GM12878 (cell line): ENCODE measurements at regions not wholly inside any gene's neighbourhood (a gene's known extent, or its start where the extent isn't known, plus 50 kb on each side); places are given as distances from the start of the nearest gene placed in this dataset.

ENCODE experiments used
- ATAC-seq: fragments of 200-7000 bp; cut with Tn5 transposase; 3 replicates; pipeline ENCODE4 v1.9.1; 2020; ENCODE audit warnings: mild to moderate bottlenecking, moderate library complexity
- BruUV-seq: library from RNA; stranded (reverse); fragments of 400-500 nt; replicated peaks from 2 replicates; lab custom pipeline; 2021; lab: Mats Ljungman, UMichigan
- CTCF ChIA-PET: fragments of 300-600 bp; sonication (Branson Sonifier 250); formaldehyde crosslinking; extraction: SDS; loops from one replicate; lab custom pipeline; 2021; ENCODE audit warnings: inconsistent platforms; lab: Yijun Ruan, JAX
- POLR2A ChIA-PET: fragments of 350-600 bp; formaldehyde crosslinking; extraction: SDS; loops from one replicate; lab custom pipeline; 2021; ENCODE audit warnings: inconsistent platforms; lab: Charles Lee
- RAD21 ChIA-PET: fragments of 300-600 bp; sonication (Branson Sonifier 250); formaldehyde crosslinking; loops from one replicate; lab custom pipeline; 2023; ENCODE audit warnings: antibody characterized with exemption; ENCODE audit not compliant: unreplicated experiment; lab: Charles Lee
- SMC1A ChIA-PET: fragments of 300-600 bp; sonication (Branson Sonifier 250); formaldehyde crosslinking; loops from one replicate; lab custom pipeline; 2023; ENCODE audit not compliant: unreplicated experiment, uncharacterized antibody; lab: Charles Lee
- DNase-seq: peaks from one replicate; pipeline ENCODE4 v3.0.0-alpha.2; 2011; ENCODE audit warnings: low read depth, low spot score
- FAIRE-seq: peaks from 3 replicates; lab custom pipeline; 2011; peaks lifted over from hg19 to GRCh38; lab: Jason Lieb, UNC
- H2AFZ ChIP-seq: 2 replicates; pipeline ENCODE4 v1.6.0; 2011; ENCODE audit warnings: low read depth, low read length, control low read depth; ENCODE audit not compliant: control insufficient read depth
- H3K27ac ChIP-seq: 2 replicates; pipeline ENCODE4 v1.5.1; 2011; ENCODE audit warnings: control low read depth; ENCODE audit not compliant: control insufficient read depth, insufficient read depth
- H3K27me3 ChIP-seq, 2 experiments: replicated peaks in 1 of 2; 2 replicates each; pipeline versions ENCODE4 v1.6.0 to v1.6.1; 2011; ENCODE audit warnings: low read length in 1 of 2; ENCODE audit not compliant: control insufficient read depth in 2 of 2, insufficient read depth in 2 of 2
- H3K36me3 ChIP-seq, 2 experiments: 2 replicates each; pipeline ENCODE4 v1.5.1; 2011; ENCODE audit warnings: low read length in 1 of 2; ENCODE audit not compliant: control insufficient read depth in 2 of 2, insufficient read depth in 2 of 2
- H3K4me1 ChIP-seq: 2 replicates; pipeline ENCODE4 v1.6.1; 2011; ENCODE audit warnings: mild to moderate bottlenecking, low read length, moderate library complexity, mixed read lengths; ENCODE audit not compliant: control insufficient read depth, insufficient read depth
- H3K4me2 ChIP-seq: 2 replicates; pipeline ENCODE4 v1.6.0; 2011; ENCODE audit warnings: control low read depth; ENCODE audit not compliant: control insufficient read depth, insufficient read depth
- H3K4me3 ChIP-seq: fragments of 200-600 bp; sonication (generic); 2 replicates; pipeline ENCODE4 v1.5.1; 2016
- H3K79me2 ChIP-seq: 2 replicates; pipeline ENCODE4 v1.6.0; 2011; ENCODE audit warnings: low read length; ENCODE audit not compliant: control insufficient read depth, insufficient read depth
- H3K9ac ChIP-seq: 2 replicates; pipeline ENCODE4 v1.8.0; 2011; ENCODE audit warnings: low read length, control low read depth, mixed read lengths; ENCODE audit not compliant: control insufficient read depth, insufficient read depth
- H3K9me3 ChIP-seq: replicated peaks from 3 replicates; pipeline ENCODE4 v1.5.1; 2011; ENCODE audit warnings: mild to moderate bottlenecking, low read length; ENCODE audit not compliant: control insufficient read depth, insufficient read depth
- H4K20me1 ChIP-seq: 2 replicates; pipeline ENCODE4 v1.6.0; 2011; ENCODE audit not compliant: control insufficient read depth, insufficient read depth
- CHD2 ChIP-seq: IDR thresholded peaks from 2 replicates; pipeline ENCODE4 v1.6.1; 2011; ENCODE audit warnings: low read depth, low read length, improper control_type of control experiment, borderline replicate concordance
- EED ChIP-seq: sonication (generic); IDR thresholded peaks from 2 replicates; pipeline ENCODE4 v1.6.1; 2016; ENCODE audit warnings: antibody characterized with exemption, low read depth
- HDAC2 ChIP-seq: fragments of 200-600 bp; sonication (generic); IDR thresholded peaks from 2 replicates; pipeline ENCODE4 v1.6.1; 2017
- HDAC6 ChIP-seq: fragments of 200-600 bp; sonication (generic); IDR thresholded peaks from one replicate; pipeline ENCODE4 v1.8.0; 2017; ENCODE audit warnings: antibody characterized with exemption; ENCODE audit not compliant: unreplicated experiment
- HDGF ChIP-seq: fragments of 450-650 bp; IDR thresholded peaks from 2 replicates; pipeline ENCODE4 v1.6.1; 2016; ENCODE audit warnings: antibody characterized with exemption
- IKZF2 ChIP-seq, 2 experiments: fragments of 450-650 bp; IDR thresholded peaks; 2 replicates each; pipeline ENCODE4 v1.6.1; 2017; ENCODE audit warnings: mild to moderate bottlenecking in 2 of 2, moderate library complexity in 2 of 2
- KAT2A ChIP-seq: conservative IDR thresholded peaks from 2 replicates; pipeline ENCODE4 v1.6.1; 2011; ENCODE audit warnings: low read depth, low read length; ENCODE audit not compliant: control insufficient read depth
- PML ChIP-seq: IDR thresholded peaks from 2 replicates; pipeline ENCODE4 v1.6.1; 2012; ENCODE audit warnings: low read length, inconsistent platforms
- WGBS: methylation state at CpG from one replicate; pipeline ENCODE4 v1.1.6; 2016; ENCODE audit warnings: low lambda C conversion rate; ENCODE audit not compliant: insufficient replicate concordance, insufficient coverage; ENCODE audit errors: missing lambda C conversion rate; 5-methylcytosine and 5-hydroxymethylcytosine counted together
- in situ Hi-C: fragments of 300-500 bp; cut with MboI; formaldehyde crosslinking; loops from 9 replicates; pipeline ENCODE4 v1.14.3; 2018; ENCODE audit warnings: mixed read lengths
- intact Hi-C: fragments of 100-400 bp; cut with micrococcal nuclease; formaldehyde crosslinking; loops from one replicate; pipeline ENCODE4 v1.14.2; 2022; ENCODE audit not compliant: unreplicated experiment
- TF ChIP-seq, protein P1 (sequence below): IDR thresholded peaks from 2 replicates; pipeline ENCODE4 v1.6.1; 2012; ENCODE audit warnings: low read depth, low read length, improper control_type of control experiment
- TF ChIP-seq, protein P2 (sequence below): fragments of 450-650 bp; formaldehyde crosslinking; IDR thresholded peaks from 2 replicates; pipeline ENCODE4 v1.4.0; 2022; ENCODE audit warnings: mild to moderate bottlenecking, moderate library complexity

DNA sequence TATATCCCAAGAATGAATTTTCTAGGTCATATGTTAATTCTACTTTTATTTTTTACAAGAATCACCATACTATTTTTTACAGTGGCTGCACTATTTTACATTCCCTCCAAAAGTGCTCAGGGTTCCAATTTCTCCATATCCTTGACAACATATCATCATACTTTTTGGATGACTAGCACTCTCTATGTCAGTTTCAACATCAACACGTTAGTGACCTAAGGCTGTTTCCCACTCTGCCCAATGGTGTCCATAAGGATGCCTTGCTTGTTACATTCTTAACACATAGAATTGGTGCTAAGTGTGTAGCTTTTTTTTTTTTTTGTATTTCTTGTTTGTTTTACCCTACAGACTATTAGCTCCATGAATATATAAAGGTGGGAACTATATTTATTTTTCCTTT, 175.4 kb downstream of the PCDH10 start:
- Histone ChIP-seq H3K27me3 (no peaks in the 10 kb centered on the region), H3K9me3 (no peaks in the 10 kb centered on the region), H3K36me3 (no peaks in the 10 kb centered on the region)
- POLR2A ChIA-PET, result no interaction called here
- TF ChIP-seq KAT2A (no peak), PML (no peak), EED (no peak), HDAC6 (no peak), HDGF (no peak), IKZF2 (IDR thresholded peaks at IDR 0.05) (no peak), CHD2 (no peak), HDAC2 (no peak)
- TF ChIP-seq, protein P1, sequence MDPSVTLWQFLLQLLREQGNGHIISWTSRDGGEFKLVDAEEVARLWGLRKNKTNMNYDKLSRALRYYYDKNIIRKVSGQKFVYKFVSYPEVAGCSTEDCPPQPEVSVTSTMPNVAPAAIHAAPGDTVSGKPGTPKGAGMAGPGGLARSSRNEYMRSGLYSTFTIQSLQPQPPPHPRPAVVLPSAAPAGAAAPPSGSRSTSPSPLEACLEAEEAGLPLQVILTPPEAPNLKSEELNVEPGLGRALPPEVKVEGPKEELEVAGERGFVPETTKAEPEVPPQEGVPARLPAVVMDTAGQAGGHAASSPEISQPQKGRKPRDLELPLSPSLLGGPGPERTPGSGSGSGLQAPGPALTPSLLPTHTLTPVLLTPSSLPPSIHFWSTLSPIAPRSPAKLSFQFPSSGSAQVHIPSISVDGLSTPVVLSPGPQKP, result no peak
- TF ChIP-seq, protein P2, sequence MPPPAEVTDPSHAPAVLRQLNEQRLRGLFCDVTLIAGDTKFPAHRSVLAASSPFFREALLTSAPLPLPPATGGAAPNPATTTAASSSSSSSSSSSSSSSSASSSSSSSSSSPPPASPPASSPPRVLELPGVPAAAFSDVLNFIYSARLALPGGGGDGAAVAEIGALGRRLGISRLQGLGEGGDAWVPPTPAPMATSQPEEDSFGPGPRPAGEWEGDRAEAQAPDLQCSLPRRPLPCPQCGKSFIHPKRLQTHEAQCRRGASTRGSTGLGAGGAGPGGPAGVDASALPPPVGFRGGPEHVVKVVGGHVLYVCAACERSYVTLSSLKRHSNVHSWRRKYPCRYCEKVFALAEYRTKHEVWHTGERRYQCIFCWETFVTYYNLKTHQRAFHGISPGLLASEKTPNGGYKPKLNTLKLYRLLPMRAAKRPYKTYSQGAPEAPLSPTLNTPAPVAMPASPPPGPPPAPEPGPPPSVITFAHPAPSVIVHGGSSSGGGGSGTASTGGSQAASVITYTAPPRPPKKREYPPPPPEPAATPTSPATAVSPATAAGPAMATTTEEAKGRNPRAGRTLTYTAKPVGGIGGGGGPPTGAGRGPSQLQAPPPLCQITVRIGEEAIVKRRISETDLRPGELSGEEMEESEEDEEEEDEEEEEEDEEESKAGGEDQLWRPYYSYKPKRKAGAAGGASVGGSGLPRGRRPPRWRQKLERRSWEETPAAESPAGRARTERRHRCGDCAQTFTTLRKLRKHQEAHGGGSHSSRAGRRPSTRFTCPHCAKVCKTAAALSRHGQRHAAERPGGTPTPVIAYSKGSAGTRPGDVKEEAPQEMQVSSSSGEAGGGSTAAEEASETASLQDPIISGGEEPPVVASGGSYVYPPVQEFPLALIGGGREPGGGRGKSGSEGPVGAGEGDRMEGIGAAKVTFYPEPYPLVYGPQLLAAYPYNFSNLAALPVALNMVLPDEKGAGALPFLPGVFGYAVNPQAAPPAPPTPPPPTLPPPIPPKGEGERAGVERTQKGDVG (CRISPR knock-in tag), result no peak
- TF ChIP-seq, all 136 proteins: peak for 0
- DNase-seq (no peak), ATAC-seq (no peak), FAIRE-seq (no peak)
- in situ Hi-C loops (no loop called here), intact Hi-C loops (no loop called here)
- no peaks in the 10 kb centered on the region for H3K79me2 ChIP-seq
- no peak overlapping the region for H3K4me2 ChIP-seq
- no peak overlapping the region for H3K9ac ChIP-seq
- no peaks in the 10 kb centered on the region for H4K20me1 ChIP-seq
- H3K27ac ChIP-seq, result no peak overlapping the region
- BruUV-seq, result no TSS peak
- H2AFZ ChIP-seq, result no peak overlapping the region
- no peak overlapping the region for H3K4me3 ChIP-seq
- SMC1A ChIA-PET, result no interaction called here
- H3K4me1 ChIP-seq, result no peaks in the 10 kb centered on the region
- RAD21 ChIA-PET, result no interaction called here
- WGBS, result 0% methylated on average over 1 of the region's 1 CpG
- CTCF ChIA-PET, result no interaction called here
